ENCODE measurements at regions not wholly inside any gene's neighbourhood (a gene's known extent, or its start where the extent isn't known, plus 50 kb on each side); places are given as distances from the start of the nearest gene placed in this dataset.

GRCh38 chr1:29517251-29518086 is 281.1 kb downstream of the PTPRU start:
- H3K36me3 Mint-ChIP-seq (ENCODE audit: low read depth), result no peaks in the 10 kb centered on the region
- no peak overlapping the region for H3K4me3 Mint-ChIP-seq
- Histone ChIP-seq H3K27ac (ENCODE audit: low read depth, low read length) (no peak overlapping the region), H3K27me3 (ENCODE audit: control insufficient read depth, insufficient read depth, low read length, poor library complexity, severe bottlenecking) (peaks cover 25% of the 10 kb centered on the region), H3K9ac (ENCODE audit: extremely low read depth, low read length, poor library complexity, severe bottlenecking) (no peak overlapping the region), H3K36me3 (ENCODE audit: control insufficient read depth, insufficient read depth, low read length) (no peaks in the 10 kb centered on the region), H3K9me3 (ENCODE audit: control insufficient read depth, low read length) (no peaks in the 10 kb centered on the region), H3K4me1 (ENCODE audit: control insufficient read depth, insufficient read depth, low read length) (no peaks in the 10 kb centered on the region), H3K4me3 (ENCODE audit: low read length) (no peak overlapping the region)
- no peak for TF ChIP-seq CTCF (conservative IDR thresholded peaks at IDR 0.05)
- no peak overlapping the region for H3K27ac Mint-ChIP-seq
- DNase-seq, result no peak
- WGBS, 2 experiments (ENCODE audit: insufficient coverage in 1 of 2, insufficient read length in 1 of 2), result 90 to 95% methylated on average over 2 to 8 of the region's 8 CpGs
- H3K4me1 Mint-ChIP-seq, result peaks cover 11% of the 10 kb centered on the region
- H3K9me3 Mint-ChIP-seq, result no peaks in the 10 kb centered on the region
- H3K27me3 Mint-ChIP-seq (ENCODE audit: insufficient read depth), result peaks cover 40% of the 10 kb centered on the region

GRCh38 chr1:29516063-29516820 is 279.9 kb downstream of the PTPRU start:
- H3K4me1 ChIP-seq (ENCODE audit: control insufficient read depth, insufficient read depth, low read length), result no peaks in the 10 kb centered on the region

More at GRCh38 chr1:29516063-29516820, 279.9 kb downstream of the PTPRU start:
- DNase-seq, result no peak
- Mint-ChIP-seq H3K9me3 (no peaks in the 10 kb centered on the region), H3K4me3 (no peak overlapping the region), H3K36me3 (ENCODE audit: low read depth) (no peaks in the 10 kb centered on the region), H3K4me1 (peaks cover 4% of the 10 kb centered on the region), H3K27me3 (ENCODE audit: insufficient read depth) (peaks cover 39% of the 10 kb centered on the region), H3K27ac (no peak overlapping the region)
- 83% methylated on average over 5 of the region's 5 CpGs; no CpG with 5 or more reads in 1 of the 2 experiments for WGBS, 2 experiments (ENCODE audit: insufficient coverage in 1 of 2, insufficient read length in 1 of 2)
- no peak for TF ChIP-seq CTCF (conservative IDR thresholded peaks at IDR 0.05)
- H3K9me3 ChIP-seq (ENCODE audit: control insufficient read depth, low read length), result no peaks in the 10 kb centered on the region
- no peak overlapping the region for H3K27ac ChIP-seq (ENCODE audit: low read depth, low read length)
- H3K36me3 ChIP-seq (ENCODE audit: control insufficient read depth, insufficient read depth, low read length), result no peaks in the 10 kb centered on the region
- no peak overlapping the region for H3K4me3 ChIP-seq (ENCODE audit: low read length)
- no peak overlapping the region for H3K9ac ChIP-seq (ENCODE audit: extremely low read depth, low read length, poor library complexity, severe bottlenecking)
- H3K27me3 ChIP-seq (ENCODE audit: control insufficient read depth, insufficient read depth, low read length, poor library complexity, severe bottlenecking), result peaks cover 25% of the 10 kb centered on the region

Measured in endodermal cell (in vitro differentiated cells).